GM10266 (cell line): ENCODE measurements at regions not wholly inside any gene's neighbourhood (a gene's known extent, or its start where the extent isn't known, plus 50 kb on each side); places are given as distances from the start of the nearest gene placed in this dataset.

Source experiments
- DNase-seq: peaks from one replicate; pipeline ENCODE4 v3.0.0; 2012; ENCODE audit errors: extremely low spot score
- CTCF ChIP-seq: IDR thresholded peaks from 2 replicates; pipeline ENCODE4 v1.5.1; 2012; ENCODE audit warnings: mild to moderate bottlenecking, low read depth; ENCODE audit not compliant: control insufficient read depth, insufficient read depth; ENCODE audit errors: missing control alignments

GRCh38 chr2:119078796-119079195 is 79.8 kb downstream of the C1QL2 start:
- TF ChIP-seq CTCF: no peak
- DNase-seq: no peak

- DNase-seq: no peak
- no peak for TF ChIP-seq CTCF
Observed at GRCh38 chr2:119076713-119077112, 81.8 kb downstream of the C1QL2 start.

DNA sequence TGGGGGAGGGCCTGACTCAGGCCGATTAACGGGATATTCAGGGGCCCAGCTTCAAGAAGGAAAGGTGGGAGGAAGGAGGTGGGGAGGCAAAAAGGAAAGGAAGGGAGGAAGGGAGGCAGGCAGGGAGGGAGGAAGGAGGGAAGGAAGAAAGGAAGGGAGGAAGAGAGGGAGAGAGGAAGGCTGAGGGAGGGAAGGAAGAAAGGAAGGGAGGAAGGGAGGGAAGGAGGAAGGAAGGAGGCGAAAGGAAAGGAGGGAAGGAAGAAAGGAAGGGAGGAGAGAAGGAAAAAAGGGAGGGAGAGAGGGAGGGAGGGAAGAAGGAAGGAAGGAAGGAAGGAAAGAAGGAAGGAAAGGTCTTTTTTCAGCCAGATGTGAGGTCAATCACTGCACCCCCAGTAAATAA is 85.3 kb downstream of the C1QL2 start:
- no peak for DNase-seq
- TF ChIP-seq CTCF: no peak

DNA sequence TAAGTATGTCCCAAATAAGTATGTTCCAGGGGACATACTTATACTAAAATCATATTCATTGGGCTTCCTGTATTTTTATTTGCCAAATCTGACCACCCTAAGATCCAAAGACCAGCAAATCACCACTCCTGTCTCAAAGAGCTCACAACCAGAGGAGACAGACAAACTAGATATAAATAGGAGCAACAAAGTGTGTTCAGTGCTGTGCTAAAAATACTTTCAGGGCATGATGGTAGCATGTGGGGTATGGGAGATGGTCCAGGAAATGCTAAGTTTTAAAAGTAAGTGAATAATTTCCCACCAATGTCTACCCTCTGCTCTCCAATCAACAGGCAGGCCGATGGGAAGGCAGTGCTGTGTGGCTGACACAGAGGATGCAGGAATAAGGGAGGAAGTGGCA is 87.1 kb downstream of the C1QL2 start:
- no peak for DNase-seq
- no peak for TF ChIP-seq CTCF

- TF ChIP-seq CTCF: no peak
- DNase-seq: no peak
Observed at GRCh38 chr2:119069781-119070180, 88.8 kb downstream of the C1QL2 start.

GRCh38 chr2:119068154-119068725 is 90.3 kb downstream of the C1QL2 start:
- no peak for DNase-seq
- TF ChIP-seq CTCF: no peak

- DNase-seq: no peak
- no peak for TF ChIP-seq CTCF
Observed at GRCh38 chr2:119066272-119066804, 92.2 kb downstream of the C1QL2 start.
